K562 (cell line): ENCODE measurements at regions not wholly inside any gene's neighbourhood (a gene's known extent, or its start where the extent isn't known, plus 50 kb on each side); places are given as distances from the start of the nearest gene placed in this dataset.

ENCODE experiments used
- ARID1B ChIP-seq: fragments of 450-650 bp; IDR thresholded peaks from 2 replicates; pipeline ENCODE4 v1.6.1; 2016; ENCODE audit warnings: antibody characterized with exemption, mild to moderate bottlenecking, inconsistent platforms
- ATF7 ChIP-seq: fragments of 450-650 bp; IDR thresholded peaks from 2 replicates; pipeline ENCODE4 v1.7.1; 2014; ENCODE audit warnings: mild to moderate bottlenecking, moderate library complexity
- BCOR ChIP-seq: fragments of 450-650 bp; IDR thresholded peaks from 2 replicates; pipeline ENCODE4 v1.6.1; 2016
- HDAC1 ChIP-seq, 2 experiments: fragments of 450-650 bp; IDR thresholded peaks; 2 replicates each; pipeline ENCODE4 v1.6.1; 2016 to 2017; ENCODE audit warnings: inconsistent platforms in 1 of 2, mild to moderate bottlenecking in 1 of 2, moderate library complexity in 1 of 2
- HNRNPH1 ChIP-seq: fragments of 200-400 bp; formaldehyde crosslinking; optimal IDR thresholded peaks from 2 replicates; pipeline ENCODE3; 2017; ENCODE audit warnings: low read depth, mild to moderate bottlenecking, low read length, moderate library complexity
- HOXB6 ChIP-seq: fragments of 250-450 bp; sonication (Bioruptor Pico); IDR thresholded peaks from 2 replicates; pipeline ENCODE4 v1.5.1; 2022; ENCODE audit warnings: mild to moderate bottlenecking, borderline replicate concordance
- KAT2B ChIP-seq: IDR thresholded peaks from one replicate; pipeline ENCODE4 v1.6.1; 2012; ENCODE audit warnings: low read depth, mild to moderate bottlenecking, control low read depth, inconsistent platforms, low read length, moderate library complexity
- KDM4B ChIP-seq, 2 experiments: fragments of 450-650 bp in 1 of 2; sonication (generic) in 1 of 2; IDR thresholded peaks; 2 replicates each; pipeline ENCODE4 v1.6.1; 2016 to 2017; ENCODE audit warnings: borderline replicate concordance in 2 of 2, antibody characterized with exemption in 1 of 2, low read depth in 1 of 2, mild to moderate bottlenecking in 1 of 2
- NKRF ChIP-seq: fragments of 450-650 bp; IDR thresholded peaks from 2 replicates; pipeline ENCODE4 v1.6.1; 2016; ENCODE audit warnings: borderline replicate concordance
- POLR2B ChIP-seq: fragments of 450-650 bp; IDR thresholded peaks from 2 replicates; pipeline ENCODE4 v1.6.1; 2018; ENCODE audit warnings: low read depth; ENCODE audit not compliant: partially characterized antibody
- POLR2G ChIP-seq: fragments of 200-400 bp; formaldehyde crosslinking; IDR thresholded peaks from 2 replicates; pipeline ENCODE4 v1.6.1; 2017; ENCODE audit warnings: low read depth, mild to moderate bottlenecking, antibody characterized with exemption, low read length, moderate library complexity
- PYGO2 ChIP-seq: fragments of 450-650 bp; IDR thresholded peaks from 2 replicates; pipeline ENCODE4 v1.6.1; 2016; ENCODE audit warnings: mild to moderate bottlenecking, missing genetic modification characterization, moderate library complexity, missing compliant biosample characterization
- RREB1 ChIP-seq: fragments of 250-450 bp; sonication (Bioruptor Pico); IDR thresholded peaks from 2 replicates; pipeline ENCODE4 v1.4.0; 2020
- SMARCA5 ChIP-seq: fragments of 450-650 bp; IDR thresholded peaks from 2 replicates; pipeline ENCODE4 v1.6.1; 2016
- SMARCE1 ChIP-seq: fragments of 450-650 bp; IDR thresholded peaks from 2 replicates; pipeline ENCODE4 v1.7.1; 2016; ENCODE audit warnings: mild to moderate bottlenecking
- SREBF2 ChIP-seq: sonication (generic); formaldehyde crosslinking; IDR thresholded peaks from 2 replicates; pipeline ENCODE4 v1.4.0; 2020; ENCODE audit warnings: mild to moderate bottlenecking, missing genetic modification reagents
- SRF ChIP-seq, 2 experiments: fragments of 250-450, 450-650 bp in 1 of 2; sonication (Bioruptor Pico) in 1 of 2; sonication (generic) in 1 of 2; formaldehyde crosslinking; IDR thresholded peaks; 2 replicates each; pipeline versions ENCODE4 v1.5.0 to v1.5.1; 2020 to 2022; ENCODE audit warnings: mild to moderate bottlenecking in 1 of 2, missing genetic modification reagents in 1 of 2
- TAF1 ChIP-seq: IDR thresholded peaks from 2 replicates; pipeline ENCODE4 v1.6.1; 2011; ENCODE audit warnings: mild to moderate bottlenecking, low read length, moderate library complexity; ENCODE audit not compliant: insufficient read depth, control insufficient read depth, severe bottlenecking; ENCODE audit errors: extremely low read depth
- TCF7 ChIP-seq: sonication (generic); IDR thresholded peaks from 2 replicates; pipeline ENCODE4 v1.6.1; 2016; ENCODE audit warnings: antibody characterized with exemption, borderline replicate concordance
- TRIM24 ChIP-seq, 2 experiments: fragments of 450-650 bp; IDR thresholded peaks; 2 replicates each; pipeline ENCODE4 v1.6.1; 2016
- XRCC4 ChIP-seq: IDR thresholded peaks from one replicate; pipeline ENCODE4 v1.6.1; 2011; ENCODE audit not compliant: insufficient read depth, insufficient read length; ENCODE audit errors: extremely low read depth
- ZNF354B ChIP-seq: fragments of 250-450 bp; sonication (Bioruptor Pico); IDR thresholded peaks from 2 replicates; pipeline ENCODE4 v1.4.0; 2020
- ZNF445 ChIP-seq: fragments of 250-450 bp; sonication (Bioruptor Pico); IDR thresholded peaks from 2 replicates; pipeline ENCODE4 v1.4.0; 2020; ENCODE audit warnings: low read depth, mild to moderate bottlenecking, moderate library complexity
- ZNF668 ChIP-seq: fragments of 250-450 bp; sonication (Bioruptor Pico); IDR thresholded peaks from 2 replicates; pipeline ENCODE4 v1.8.0; 2022; ENCODE audit warnings: mild to moderate bottlenecking, inconsistent platforms

GRCh38 chr15:95175914-95176658 is 944.7 kb downstream of the MCTP2 start (continued):
- peak; percentile 75 for TF ChIP-seq ARID1B
- no peak for TF ChIP-seq KDM4B (IDR thresholded peaks at IDR 0.05; ENCODE audit: borderline replicate concordance in 2 of 2, low read depth in 1 of 2)
- TF ChIP-seq HNRNPH1, result no peak
- TF ChIP-seq XRCC4, result no peak
- TF ChIP-seq NKRF, result no peak
- TF ChIP-seq TAF1, result no peak
- 0 out of 2 replicates have a peak, but pooled peaks have one; percentile 19 for TF ChIP-seq SMARCE1
- TF ChIP-seq SMARCA5, result no peak
- no peak for TF ChIP-seq RREB1
- TF ChIP-seq ZNF354B, result no peak
- TF ChIP-seq SREBF2 (CRISPR knock-in tag), result no peak
- TF ChIP-seq BCOR, result no peak
- TF ChIP-seq KAT2B, result no peak
- no peak for TF ChIP-seq POLR2G
- TF ChIP-seq SRF (CRISPR knock-in tag; IDR thresholded peaks at IDR 0.05), result no peak
- no peak for TF ChIP-seq HOXB6 (CRISPR knock-in tag)
- TF ChIP-seq POLR2B, result no peak
- TF ChIP-seq HDAC1 (IDR thresholded peaks at IDR 0.05), result no peak
- no peak for TF ChIP-seq ATF7
- TF ChIP-seq PYGO2, result no peak
- TF ChIP-seq ZNF668 (CRISPR knock-in tag), result no peak
- peak; percentile 32 to 48; a peak in 2 of 4 replicates for TF ChIP-seq TRIM24 (IDR thresholded peaks at IDR 0.05)
- TF ChIP-seq ZNF445, result no peak
- TF ChIP-seq TCF7, result no peak
